Tibial nerve (tissue), 4 donors: ENCODE measurements at regions not wholly inside any gene's neighbourhood (a gene's known extent, or its start where the extent isn't known, plus 50 kb on each side); places are given as distances from the start of the nearest gene placed in this dataset.

Experiments used
- CTCF ChIP-seq, 5 experiments: fragments of 200-600 bp in 3 of 5; fragments of 450-650 bp in 2 of 5; sonication (generic) in 3 of 5; IDR thresholded peaks; one replicate each; pipeline ENCODE4 v1.5.1; 2016 to 2019; ENCODE audit warnings: antibody characterized with exemption in 5 of 5, mild to moderate bottlenecking in 3 of 5, moderate library complexity in 2 of 5
- EP300 ChIP-seq, 2 donors: sonication (generic); formaldehyde crosslinking; IDR thresholded peaks; one replicate each; pipeline ENCODE4 v1.6.1; 2017; ENCODE audit warnings: antibody characterized with exemption in 2 of 2, mild to moderate bottlenecking in 1 of 2
- POLR2A ChIP-seq, 2 donors: fragments of 450-650 bp; IDR thresholded peaks; one replicate each; pipeline ENCODE4 v1.6.1; 2017; ENCODE audit warnings: antibody characterized with exemption in 2 of 2, mild to moderate bottlenecking in 2 of 2, moderate library complexity in 2 of 2

DNA sequence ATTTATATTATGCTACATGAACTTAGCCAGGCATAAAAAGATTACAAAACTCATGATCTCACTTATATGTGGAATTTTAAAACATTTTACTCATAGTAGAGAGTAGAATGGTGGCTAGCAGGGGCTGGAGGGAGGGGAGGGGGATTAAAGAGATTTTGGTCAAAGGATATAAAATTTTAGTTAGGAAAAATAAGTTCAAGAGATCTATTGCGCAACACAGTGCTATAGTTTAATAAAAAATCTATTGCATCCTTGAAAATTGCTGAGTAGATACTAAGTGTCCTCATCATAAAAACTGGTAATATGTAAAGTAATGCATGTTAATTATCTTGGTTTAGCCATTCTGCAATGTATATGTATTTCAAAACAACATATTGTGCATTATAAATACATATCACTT is 635.6 kb upstream of the NEGR1 start:
- TF ChIP-seq CTCF (IDR thresholded peaks at IDR 0.05), result no peak
- no peak for TF ChIP-seq POLR2A (IDR thresholded peaks at IDR 0.05)
- no peak for TF ChIP-seq EP300 (IDR thresholded peaks at IDR 0.05)
